Endothelial cell of umbilical vein (primary cell): ENCODE measurements at regions not wholly inside any gene's neighbourhood (a gene's known extent, or its start where the extent isn't known, plus 50 kb on each side); places are given as distances from the start of the nearest gene placed in this dataset.

Experiments used
- BruUV-seq: library from RNA; stranded (reverse); fragments of 400-500 nt; replicated peaks from 2 replicates; lab custom pipeline; 2021; lab: Mats Ljungman, UMichigan
- CTCF ChIA-PET: fragments of 300-600, 350-600 bp; sonication (Branson Sonifier 250); formaldehyde crosslinking; loops from one replicate; lab custom pipeline; 2021; ENCODE audit warnings: antibody characterized with exemption, inconsistent platforms; lab: Charles Lee
- POLR2A ChIA-PET: fragments of 300-600, 350-600 bp; sonication (Branson Sonifier 250); formaldehyde crosslinking; loops from one replicate; lab custom pipeline; 2021; ENCODE audit warnings: antibody characterized with exemption, inconsistent platforms; lab: Charles Lee
- DNase-seq: peaks from one replicate; pipeline ENCODE4 v3.0.0-alpha.2; 2011; ENCODE audit warnings: low read depth, low spot score
- FAIRE-seq: peaks from 2 replicates; lab custom pipeline; 2011; peaks lifted over from hg19 to GRCh38; lab: Jason Lieb, UNC
- H2AFZ ChIP-seq: 2 replicates; pipeline ENCODE4 v1.6.0; 2012; ENCODE audit warnings: low read depth, low read length, control low read depth, inconsistent platforms
- H3K27ac ChIP-seq: 2 replicates; pipeline ENCODE4 v1.5.1; 2011; ENCODE audit warnings: low read depth, mild to moderate bottlenecking, control low read depth, low read length, moderate library complexity; ENCODE audit not compliant: insufficient read depth
- H3K27me3 ChIP-seq, 2 experiments: 2 replicates each; pipeline versions ENCODE4 v1.6.0 to v1.6.1; 2011; ENCODE audit warnings: low read length in 2 of 2, mixed read lengths in 1 of 2; ENCODE audit not compliant: control insufficient read depth in 2 of 2, insufficient read depth in 2 of 2
- H3K36me3 ChIP-seq, 2 experiments: 2 replicates in 1 of 2; 3 replicates in 1 of 2; pipeline ENCODE4 v1.5.1; 2011; ENCODE audit warnings: low read length in 2 of 2, mild to moderate bottlenecking in 1 of 2, moderate library complexity in 1 of 2; ENCODE audit not compliant: control insufficient read depth in 2 of 2, insufficient read depth in 2 of 2; ENCODE audit errors: extremely low read depth in 1 of 2
- H3K4me1 ChIP-seq: 3 replicates; pipeline ENCODE4 v1.5.1; 2011; ENCODE audit warnings: mild to moderate bottlenecking, low read length; ENCODE audit not compliant: control insufficient read depth, insufficient read depth; ENCODE audit errors: extremely low read depth
- H3K4me2 ChIP-seq: 2 replicates; pipeline ENCODE4 v1.6.1; 2011; ENCODE audit warnings: low read length, control low read depth, mixed read lengths; ENCODE audit not compliant: insufficient read depth
- H3K4me3 ChIP-seq, 3 experiments: fragments of 200-600 bp in 1 of 3; sonication (generic), shearing (Covaris generic) in 1 of 3; replicated peaks in 1 of 3; 2 replicates each; pipeline ENCODE4 v1.5.1; 2011 to 2016; ENCODE audit warnings: control low read depth in 3 of 3, low read length in 3 of 3, mild to moderate bottlenecking in 2 of 3, inconsistent platforms in 1 of 3, low read depth in 1 of 3, moderate library complexity in 1 of 3; ENCODE audit not compliant: insufficient read depth in 1 of 3
- H3K79me2 ChIP-seq: 2 replicates; pipeline ENCODE4 v1.6.0; 2012; ENCODE audit warnings: low read length, inconsistent platforms; ENCODE audit not compliant: control insufficient read depth, insufficient read depth
- H3K9ac ChIP-seq: replicated peaks from 2 replicates; pipeline ENCODE3; 2011; ENCODE audit warnings: low read length, control low read depth; ENCODE audit not compliant: insufficient read depth; ENCODE audit errors: extremely low read depth
- H3K9me1 ChIP-seq: replicated peaks from 3 replicates; pipeline ENCODE4 v1.6.0; 2011; ENCODE audit warnings: mild to moderate bottlenecking, low read length; ENCODE audit not compliant: control insufficient read depth, insufficient read depth; ENCODE audit errors: extremely low read depth
- H3K9me3 ChIP-seq: replicated peaks from 2 replicates; pipeline ENCODE4 v1.5.1; 2012; ENCODE audit warnings: low read length, inconsistent platforms; ENCODE audit not compliant: control insufficient read depth, insufficient read depth
- H4K20me1 ChIP-seq: replicated peaks from 2 replicates; pipeline ENCODE3; 2011; ENCODE audit warnings: mild to moderate bottlenecking, low read length; ENCODE audit not compliant: control insufficient read depth, insufficient read depth; ENCODE audit errors: extremely low read depth
- CTCF ChIP-seq, 2 donors: IDR thresholded peaks; 1 replicate in 1 of 2; 2 replicates in 1 of 2; pipeline ENCODE4 v1.5.1; 2011; ENCODE audit warnings: low read length in 2 of 2, mild to moderate bottlenecking in 2 of 2, moderate library complexity in 2 of 2, control low read depth in 1 of 2, inconsistent platforms in 1 of 2, low read depth in 1 of 2; ENCODE audit not compliant: insufficient read depth in 1 of 2; ENCODE audit errors: extremely low read depth in 1 of 2
- EZH2 ChIP-seq: IDR thresholded peaks from 2 replicates; pipeline ENCODE4 v1.6.1; 2012; ENCODE audit warnings: borderline replicate concordance, low read depth, mild to moderate bottlenecking, moderate library complexity, low read length, inconsistent platforms; ENCODE audit not compliant: severe bottlenecking
- FOS ChIP-seq: IDR thresholded peaks from 2 replicates; pipeline ENCODE4 v1.6.1; 2011; ENCODE audit warnings: mild to moderate bottlenecking, low read length, moderate library complexity, borderline replicate concordance; ENCODE audit not compliant: insufficient read depth
- GATA2 ChIP-seq: IDR thresholded peaks from 2 replicates; pipeline ENCODE4 v1.7.0; 2011; ENCODE audit warnings: low read depth, mild to moderate bottlenecking, moderate library complexity, mixed read lengths, low read length; ENCODE audit not compliant: insufficient read length, insufficient read depth
- JUN ChIP-seq: IDR thresholded peaks from 2 replicates; pipeline ENCODE4 v1.6.1; 2011; ENCODE audit warnings: borderline replicate concordance, low read depth; ENCODE audit not compliant: insufficient read length, insufficient read depth
- MAX ChIP-seq: IDR thresholded peaks from 2 replicates; pipeline ENCODE4 v1.6.1; 2011; ENCODE audit not compliant: insufficient read depth, insufficient read length
- MYC ChIP-seq: IDR thresholded peaks from one replicate; pipeline ENCODE4 v1.6.1; 2011; ENCODE audit warnings: mild to moderate bottlenecking, low read depth, low read length
- POLR2A ChIP-seq: IDR thresholded peaks from 2 replicates; pipeline ENCODE4 v1.6.1; 2012; ENCODE audit warnings: low read depth, mild to moderate bottlenecking, control low read depth, low read length
- POLR2AphosphoS5 ChIP-seq: IDR thresholded peaks from 2 replicates; pipeline ENCODE4 v1.6.1; 2012; ENCODE audit warnings: low read depth, mild to moderate bottlenecking, control low read depth, low read length, moderate library complexity; ENCODE audit not compliant: insufficient read depth
- dilution Hi-C: fragments of 300-500 bp; cut with MboI; formaldehyde crosslinking; loops from one replicate; pipeline ENCODE4 v1.15.0; 2019; ENCODE audit warnings: low sequenced_read_pairs; ENCODE audit not compliant: extremely low pct_ligation_motif_present
- intact Hi-C: fragments of 100-400 bp; cut with micrococcal nuclease; formaldehyde crosslinking; loops from one replicate; pipeline ENCODE4 v1.10.0; 2022

- DNase-seq (no peak), FAIRE-seq (no peak)
- no peaks in the 10 kb centered on the region for H3K79me2 ChIP-seq
- H3K4me3 ChIP-seq: no peak overlapping the region
- ChIA-PET CTCF (interaction anchor here (1.4 to 1.5 kb wide), 3 partner anchors 60 to 474 kb away, joined by 3 to 6 read pairs (median 3); no protein-coding TSS in a partner anchor), POLR2A (no interaction called here)
- no peaks in the 10 kb centered on the region for H3K9me3 ChIP-seq
- H3K4me1 ChIP-seq: peaks cover 12% of the 10 kb centered on the region
- H4K20me1 ChIP-seq: no peaks in the 10 kb centered on the region
- no TSS peak for BruUV-seq
- H3K27ac ChIP-seq: no peak overlapping the region
- no peak overlapping the region for H2AFZ ChIP-seq
- H3K9me1 ChIP-seq: no peaks in the 10 kb centered on the region
- no peak overlapping the region for H3K9ac ChIP-seq
- no peaks in the 10 kb centered on the region for H3K36me3 ChIP-seq
- TF ChIP-seq POLR2AphosphoS5 (no peak), EZH2 (no peak), CTCF (IDR thresholded peaks at IDR 0.05; ENCODE audit: extremely low read depth in 1 of 2, insufficient read depth in 1 of 2, low read depth in 1 of 2, low read length in 2 of 2) (no peak), MAX (no peak), MYC (no peak), FOS (no peak), GATA2 (no peak), POLR2A (no peak), JUN (no peak)
- no peak overlapping the region for H3K4me2 ChIP-seq
- H3K27me3 ChIP-seq: no peaks in the 10 kb centered on the region
- intact Hi-C loops (loop anchor here (1.0 to 5.0 kb wide), 5 partner anchors 144 to 519 kb away; partner anchors contain the start of gene NAP1L1), dilution Hi-C loops (no loop called here)
These were observed 51.9 kb upstream of the KRR1 start for GRCh38 chr12:75563351-75563750.
